ENCODE measurements at regions not wholly inside any gene's neighbourhood (a gene's known extent, or its start where the extent isn't known, plus 50 kb on each side); places are given as distances from the start of the nearest gene placed in this dataset.

- H3K4me3 ChIP-seq (ENCODE audit: extremely low read depth in 1 of 4, insufficient read depth in 2 of 4, low read depth in 3 of 4, low read length in 4 of 4): no peak overlapping the region
- no peak overlapping the region for H4K8ac ChIP-seq (ENCODE audit: extremely low read depth, insufficient read depth, low read length)
- H2BK120ac ChIP-seq (replicated peaks; ENCODE audit: low read depth, low read length): no peak overlapping the region
- no peak overlapping the region for H3K18ac ChIP-seq (ENCODE audit: extremely low read depth, low read length)
- no peak overlapping the region for H3K27ac ChIP-seq (ENCODE audit: low read depth, low read length)
- no peak overlapping the region for H3K4me2 ChIP-seq (ENCODE audit: insufficient read depth in 1 of 2, low read depth in 2 of 2, low read length in 2 of 2)
- H2BK5ac ChIP-seq (ENCODE audit: low read depth, low read length): no peak overlapping the region
- H3K4ac ChIP-seq (replicated peaks; ENCODE audit: insufficient read length, low read depth, low read length): no peak overlapping the region
- no peak for TF ChIP-seq BACH1 (IDR thresholded peaks at IDR 0.05; ENCODE audit: low read length)
- TF ChIP-seq CTBP2 (IDR thresholded peaks at IDR 0.05; ENCODE audit: borderline replicate concordance, insufficient read depth, insufficient read length, low read length): no peak
- no peak for TF ChIP-seq TAF1 (IDR thresholded peaks at IDR 0.05; ENCODE audit: low read depth, low read length)
- TF ChIP-seq CREB1 (IDR thresholded peaks at IDR 0.05): no peak
- TF ChIP-seq SAP30 (IDR thresholded peaks at IDR 0.05; ENCODE audit: insufficient read depth, insufficient replicate concordance, low read length): no peak
- no peak for TF ChIP-seq ZNF274 (IDR thresholded peaks at IDR 0.05; ENCODE audit: borderline replicate concordance, extremely low read depth, low read length)
- TF ChIP-seq CHD1 (IDR thresholded peaks at IDR 0.05; ENCODE audit: low read depth, low read length): no peak
- no peak for TF ChIP-seq GABPA (IDR thresholded peaks at IDR 0.05; ENCODE audit: borderline replicate concordance, insufficient read depth, low read length)
- TF ChIP-seq MAX (IDR thresholded peaks at IDR 0.05): no peak
- POLR2A ChIA-PET (ENCODE audit: partially characterized antibody): no interaction called here
- DNase-seq (ENCODE audit: low read depth in 1 of 2, low spot score in 2 of 2): no peak
- no peaks in the 10 kb centered on the region for H3K79me1 ChIP-seq (ENCODE audit: low read depth, low read length)
- no peaks in the 10 kb centered on the region for H3K23me2 ChIP-seq (ENCODE audit: low read depth, low read length)
- no peak overlapping the region for H2BK12ac ChIP-seq (ENCODE audit: low read depth, low read length)
- no peaks in the 10 kb centered on the region for H4K20me1 ChIP-seq (replicated peaks in 1 of 2; ENCODE audit: control insufficient read depth in 1 of 2, insufficient read depth in 2 of 2, low read length in 2 of 2)
- H3K79me2 ChIP-seq (ENCODE audit: control insufficient read depth in 1 of 2, insufficient read depth in 2 of 2, low read length in 2 of 2): no peaks in the 10 kb centered on the region
- H3K23ac ChIP-seq (ENCODE audit: insufficient read length): no peak overlapping the region
- CTCF ChIA-PET (ENCODE audit: partially characterized antibody): interaction anchor here (0.7 kb wide), 1 partner anchor 43 kb away, joined by 3 read pairs; no protein-coding TSS in a partner anchor
- FAIRE-seq: no peak
- H2AK5ac ChIP-seq (ENCODE audit: low read depth, low read length): no peak overlapping the region
- no peak overlapping the region for H3K56ac ChIP-seq (replicated peaks; ENCODE audit: insufficient read length, low read depth, low read length)
- H4K91ac ChIP-seq (replicated peaks; ENCODE audit: insufficient read length, low read length): no peak overlapping the region
- H3K27me3 ChIP-seq (replicated peaks in 1 of 4; ENCODE audit: control insufficient read depth in 3 of 4, extremely low read depth in 1 of 4, insufficient read depth in 3 of 4, low read length in 3 of 4): no peaks in the 10 kb centered on the region
- no peak overlapping the region for H2BK20ac ChIP-seq (ENCODE audit: low read length)
- WGBS, 2 experiments (ENCODE audit: extremely low coverage in 1 of 2, insufficient coverage in 1 of 2, insufficient read length in 1 of 2, insufficient replicate concordance in 2 of 2, low coverage in 1 of 2, low lambda C conversion rate in 2 of 2, missing lambda C conversion rate in 1 of 2): 85% methylated on average over 9 of the region's 9 CpGs; no CpG with 5 or more reads in 1 of the 2 experiments
- H3K9me3 ChIP-seq (ENCODE audit: insufficient read depth in 2 of 2, low read depth in 1 of 2, low read length in 1 of 2): no peaks in the 10 kb centered on the region
- no peak overlapping the region for H2BK15ac ChIP-seq (ENCODE audit: low read length)
- H2AFZ ChIP-seq (ENCODE audit: low read length): no peak overlapping the region
- no peak overlapping the region for H3K9ac ChIP-seq (replicated peaks in 1 of 4; ENCODE audit: extremely low read depth in 1 of 4, low read depth in 3 of 4, low read length in 3 of 4)
- H4K5ac ChIP-seq (ENCODE audit: insufficient read length, low read depth, low read length): no peak overlapping the region
- H3K4me1 ChIP-seq (replicated peaks in 1 of 4; ENCODE audit: control insufficient read depth in 3 of 4, insufficient read depth in 4 of 4, low read length in 3 of 4): peaks cover 3 to 9% (median 4%) of the 10 kb centered on the region in 4 experiments; a peak in 5 of 7 replicates
- no peak overlapping the region for H3K14ac ChIP-seq (ENCODE audit: insufficient read length)
- no peaks in the 10 kb centered on the region for H3K36me3 ChIP-seq (ENCODE audit: control insufficient read depth in 2 of 4, insufficient read depth in 4 of 4, low read length in 3 of 4)
Observed at GRCh38 chr10:7471720-7472367, 61.0 kb upstream of the SFMBT2 start.

All from H1 (cell line).